ENCODE measurements at regions not wholly inside any gene's neighbourhood (a gene's known extent, or its start where the extent isn't known, plus 50 kb on each side); places are given as distances from the start of the nearest gene placed in this dataset.

DNA sequence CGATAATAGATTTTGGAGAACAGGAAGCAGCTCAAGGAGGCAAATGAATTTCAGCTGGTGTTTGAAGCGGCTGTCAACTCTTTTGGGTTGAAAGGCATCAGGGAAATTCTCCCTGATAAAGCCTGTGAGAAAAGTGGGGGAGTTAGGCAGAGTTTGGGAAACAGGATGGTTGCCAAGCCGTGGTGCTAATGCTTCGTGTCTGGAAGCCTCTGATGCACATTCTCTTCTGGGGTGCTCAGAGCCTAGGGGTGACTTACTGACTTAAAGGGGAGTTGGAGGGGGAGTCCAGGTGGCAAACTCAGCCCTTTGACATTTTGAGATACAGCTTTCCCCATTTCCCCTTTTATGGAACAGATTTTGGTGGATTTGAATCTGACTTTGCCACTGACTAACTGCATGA is 202.5 kb upstream of the CLINT1 start:
- TF ChIP-seq, protein P1, sequence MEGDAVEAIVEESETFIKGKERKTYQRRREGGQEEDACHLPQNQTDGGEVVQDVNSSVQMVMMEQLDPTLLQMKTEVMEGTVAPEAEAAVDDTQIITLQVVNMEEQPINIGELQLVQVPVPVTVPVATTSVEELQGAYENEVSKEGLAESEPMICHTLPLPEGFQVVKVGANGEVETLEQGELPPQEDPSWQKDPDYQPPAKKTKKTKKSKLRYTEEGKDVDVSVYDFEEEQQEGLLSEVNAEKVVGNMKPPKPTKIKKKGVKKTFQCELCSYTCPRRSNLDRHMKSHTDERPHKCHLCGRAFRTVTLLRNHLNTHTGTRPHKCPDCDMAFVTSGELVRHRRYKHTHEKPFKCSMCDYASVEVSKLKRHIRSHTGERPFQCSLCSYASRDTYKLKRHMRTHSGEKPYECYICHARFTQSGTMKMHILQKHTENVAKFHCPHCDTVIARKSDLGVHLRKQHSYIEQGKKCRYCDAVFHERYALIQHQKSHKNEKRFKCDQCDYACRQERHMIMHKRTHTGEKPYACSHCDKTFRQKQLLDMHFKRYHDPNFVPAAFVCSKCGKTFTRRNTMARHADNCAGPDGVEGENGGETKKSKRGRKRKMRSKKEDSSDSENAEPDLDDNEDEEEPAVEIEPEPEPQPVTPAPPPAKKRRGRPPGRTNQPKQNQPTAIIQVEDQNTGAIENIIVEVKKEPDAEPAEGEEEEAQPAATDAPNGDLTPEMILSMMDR (IDR thresholded peaks at IDR 0.05): no peak
- Histone ChIP-seq H3K9me3 (ENCODE audit: control insufficient read depth in 1 of 2, insufficient read depth in 1 of 2, low read length in 2 of 2) (no peaks in the 10 kb centered on the region), H3K27ac (ENCODE audit: low read depth in 1 of 2, low read length in 2 of 2) (no peak overlapping the region), H3K4me3 (ENCODE audit: low read length) (no peak overlapping the region), H3K36me3 (ENCODE audit: insufficient read depth, low read length) (no peaks in the 10 kb centered on the region), H3K27me3 (ENCODE audit: control insufficient read depth in 1 of 2, insufficient read depth in 2 of 2, low read length in 2 of 2) (peaks cover 0 to 4% of the 10 kb centered on the region in 2 experiments), H3K4me1 (ENCODE audit: insufficient read depth, low read length) (no peaks in the 10 kb centered on the region)
- DNase-seq: no peak
- Mint-ChIP-seq H3K4me1 (ENCODE audit: low read depth) (no peaks in the 10 kb centered on the region), H3K4me3 (no peak overlapping the region), H3K27me3 (peaks cover 44% of the 10 kb centered on the region), H3K36me3 (ENCODE audit: low read depth) (no peaks in the 10 kb centered on the region), H3K9me3 (no peaks in the 10 kb centered on the region), H3K27ac (no peak overlapping the region)
- no peak for ATAC-seq (ENCODE audit: poor library complexity)
- intact Hi-C loops (cut with DNase I, micrococcal nuclease): no loop called here
- POLR2A ChIA-PET: no interaction called here
- CTCF ChIA-PET: no interaction called here

DNA sequence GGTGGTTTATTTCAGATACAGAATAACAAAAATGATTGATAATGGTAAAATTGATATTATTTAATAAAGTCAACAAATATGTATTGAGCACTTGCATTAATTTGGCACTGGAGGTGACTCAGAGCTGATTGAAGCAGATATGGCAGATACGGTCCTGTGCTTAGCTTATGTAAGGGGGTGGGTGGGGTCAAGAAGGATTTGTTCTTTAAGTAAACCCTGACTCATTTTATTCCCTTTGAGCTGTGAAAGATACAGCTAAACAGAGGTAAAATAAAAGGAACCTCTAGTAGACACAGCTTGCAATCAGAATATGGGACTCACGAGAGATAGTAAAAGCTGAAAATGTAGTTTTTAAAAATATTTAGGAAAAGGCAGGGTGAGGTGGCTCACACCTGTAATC is 201.3 kb upstream of the CLINT1 start:
- Mint-ChIP-seq H3K27ac (no peak overlapping the region), H3K4me1 (ENCODE audit: low read depth) (no peaks in the 10 kb centered on the region), H3K4me3 (no peak overlapping the region), H3K9me3 (no peaks in the 10 kb centered on the region), H3K27me3 (peaks cover 52% of the 10 kb centered on the region), H3K36me3 (ENCODE audit: low read depth) (no peaks in the 10 kb centered on the region)
- CTCF ChIA-PET: no interaction called here
- intact Hi-C loops (cut with DNase I, micrococcal nuclease): no loop called here
- H3K4me3 ChIP-seq (ENCODE audit: low read length): no peak overlapping the region
- H3K9me3 ChIP-seq (ENCODE audit: control insufficient read depth in 1 of 2, insufficient read depth in 1 of 2, low read length in 2 of 2): no peaks in the 10 kb centered on the region
- no peaks in the 10 kb centered on the region for H3K36me3 ChIP-seq (ENCODE audit: insufficient read depth, low read length)
- DNase-seq: no peak
- POLR2A ChIA-PET: no interaction called here
- peaks cover 4 to 8% of the 10 kb centered on the region in 2 experiments for H3K27me3 ChIP-seq (ENCODE audit: control insufficient read depth in 1 of 2, insufficient read depth in 2 of 2, low read length in 2 of 2)
- H3K27ac ChIP-seq (ENCODE audit: low read depth in 1 of 2, low read length in 2 of 2): no peak overlapping the region
- no peaks in the 10 kb centered on the region for H3K4me1 ChIP-seq (ENCODE audit: insufficient read depth, low read length)
- TF ChIP-seq, protein P1 (IDR thresholded peaks at IDR 0.05): no peak
- no peak for ATAC-seq (ENCODE audit: poor library complexity)

- intact Hi-C loops (cut with DNase I, micrococcal nuclease): no loop called here
- H3K4me1 Mint-ChIP-seq (ENCODE audit: low read depth): no peaks in the 10 kb centered on the region
- Histone ChIP-seq H3K4me1 (ENCODE audit: insufficient read depth, low read length) (no peaks in the 10 kb centered on the region), H3K27ac (ENCODE audit: low read depth in 1 of 2, low read length in 2 of 2) (no peak overlapping the region), H3K36me3 (ENCODE audit: insufficient read depth, low read length) (no peaks in the 10 kb centered on the region), H3K9me3 (ENCODE audit: control insufficient read depth in 1 of 2, insufficient read depth in 1 of 2, low read length in 2 of 2) (no peaks in the 10 kb centered on the region), H3K4me3 (ENCODE audit: low read length) (no peak overlapping the region), H3K27me3 (ENCODE audit: control insufficient read depth in 1 of 2, insufficient read depth in 2 of 2, low read length in 2 of 2) (peaks cover 5 to 8% of the 10 kb centered on the region in 2 experiments)
- no peaks in the 10 kb centered on the region for H3K9me3 Mint-ChIP-seq
- H3K27me3 Mint-ChIP-seq: peaks cover 51% of the 10 kb centered on the region
- TF ChIP-seq, protein P1 (IDR thresholded peaks at IDR 0.05): no peak
- ATAC-seq (ENCODE audit: poor library complexity): no peak
- H3K27ac Mint-ChIP-seq: no peak overlapping the region
- DNase-seq: no peak
- H3K4me3 Mint-ChIP-seq: no peak overlapping the region
- ChIA-PET POLR2A (interaction anchor here (0.6 kb wide), 1 partner anchor 734 kb away, joined by 3 read pairs; no protein-coding TSS in a partner anchor), CTCF (no interaction called here)
- H3K36me3 Mint-ChIP-seq (ENCODE audit: low read depth): no peaks in the 10 kb centered on the region
These were observed 199.5 kb upstream of the CLINT1 start for GRCh38 chr5:158058208-158059120.

Data from CD4-positive, alpha-beta T cell (primary cell).